GM12875 (cell line): ENCODE measurements at regions not wholly inside any gene's neighbourhood (a gene's known extent, or its start where the extent isn't known, plus 50 kb on each side); places are given as distances from the start of the nearest gene placed in this dataset.
"Not testable (repeated sequence)": the region's sequence is repeated elsewhere in the genome, so short reads cannot be mapped to it uniquely, and the experiment has no call there.

Experiments used
- H3K4me3 ChIP-seq: one replicate; pipeline ENCODE4 v1.5.1; 2011; ENCODE audit warnings: low read depth, low read length, control low read depth
- CTCF ChIP-seq: IDR thresholded peaks from 2 replicates; pipeline ENCODE4 v1.5.1; 2011; ENCODE audit warnings: low read depth, mild to moderate bottlenecking, control low read depth, inconsistent platforms, low read length, moderate library complexity, borderline replicate concordance; ENCODE audit not compliant: insufficient read depth

- no peak for TF ChIP-seq CTCF
- no peak overlapping the region for H3K4me3 ChIP-seq
These were observed 815.2 kb downstream of the TSN start for GRCh38 chr2:122570641-122571040.

- H3K4me3 ChIP-seq, result not testable (repeated sequence)
These were observed 816.0 kb downstream of the TSN start for GRCh38 chr2:122571471-122571870.

GRCh38 chr2:122575076-122575475 lies 819.6 kb downstream of the TSN start:
- TF ChIP-seq CTCF, result no peak
- H3K4me3 ChIP-seq, result no peak overlapping the region

- TF ChIP-seq CTCF, result no peak
- H3K4me3 ChIP-seq, result no peak overlapping the region
These were observed 827.9 kb downstream of the TSN start for GRCh38 chr2:122583159-122583917.

GRCh38 chr2:122590524-122590923 lies 835.1 kb downstream of the TSN start:
- no peak overlapping the region for H3K4me3 ChIP-seq
- TF ChIP-seq CTCF, result no peak

- H3K4me3 ChIP-seq, result no peak overlapping the region
- TF ChIP-seq CTCF, result no peak
These were observed 839.6 kb downstream of the TSN start for GRCh38 chr2:122595065-122595464.

GRCh38 chr2:122596598-122596997 lies 841.1 kb downstream of the TSN start:
- TF ChIP-seq CTCF, result no peak
- H3K4me3 ChIP-seq, result no peak overlapping the region
